NCI-H2227 treated with DMSO at 0.1 percent for 48 hours (cell line): ENCODE measurements at regions not wholly inside any gene's neighbourhood (a gene's known extent, or its start where the extent isn't known, plus 50 kb on each side); places are given as distances from the start of the nearest gene placed in this dataset.

Experiments used
- DNase-seq: peaks from one replicate; lab custom pipeline; 2025; lab: John Stamatoyannopoulos, UW

DNA sequence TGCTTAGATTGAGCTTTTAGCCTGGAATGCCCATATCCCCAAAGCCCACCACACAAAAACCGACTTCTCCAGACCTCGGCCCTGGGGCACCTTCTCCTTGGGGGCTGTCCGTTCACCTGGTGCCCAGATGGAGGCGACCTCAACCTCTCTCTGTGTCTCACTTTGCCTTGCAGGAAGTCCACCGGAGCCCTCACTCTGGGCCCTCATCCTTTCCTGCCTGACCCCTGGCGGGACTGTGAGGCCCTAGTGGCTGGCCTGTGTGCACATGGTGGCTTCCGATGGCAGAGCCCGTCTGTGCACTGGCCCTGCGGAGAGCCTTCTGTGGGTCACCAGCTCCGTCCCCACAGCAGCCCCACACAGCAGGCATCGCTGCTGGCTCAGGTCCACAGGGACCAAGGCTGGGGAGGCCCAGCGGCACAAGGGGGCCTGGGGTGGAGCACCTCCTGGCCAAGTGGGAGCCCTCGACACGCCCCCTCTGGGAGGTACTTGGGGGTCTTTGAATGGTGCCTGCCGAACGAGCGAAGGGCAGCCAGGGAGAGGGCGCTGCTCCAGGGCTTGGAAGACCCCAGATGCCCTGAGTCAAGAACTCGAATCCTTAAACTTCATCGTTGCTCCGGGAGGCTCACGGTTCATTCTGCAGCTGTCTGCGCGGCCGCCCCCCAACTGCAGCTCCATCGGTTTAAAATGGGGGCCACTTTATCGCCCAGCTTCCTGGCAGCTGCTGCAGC, 97.2 kb upstream of the ADRA2C start:
- DNase-seq: no peak

DNA sequence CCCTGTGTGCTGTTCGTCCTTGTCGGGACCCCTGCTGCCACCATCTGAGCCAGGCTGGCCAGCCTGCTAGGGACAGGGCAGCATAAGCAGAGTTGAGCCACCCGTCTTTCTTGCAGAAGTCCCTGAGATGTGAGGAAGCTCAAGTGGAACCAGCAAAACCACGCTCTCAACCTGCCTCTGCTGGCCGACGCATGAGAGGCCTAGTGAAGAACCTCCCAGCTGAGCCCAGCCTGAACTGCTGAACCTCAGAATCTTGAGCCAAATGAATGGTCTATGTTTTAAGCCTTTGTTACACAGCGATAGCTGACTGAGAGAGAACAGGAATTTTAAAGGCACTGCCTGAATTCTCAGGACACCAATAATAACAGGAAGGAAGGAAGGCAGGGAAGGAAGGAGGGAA, 98.9 kb upstream of the ADRA2C start:
- no peak for DNase-seq

DNA sequence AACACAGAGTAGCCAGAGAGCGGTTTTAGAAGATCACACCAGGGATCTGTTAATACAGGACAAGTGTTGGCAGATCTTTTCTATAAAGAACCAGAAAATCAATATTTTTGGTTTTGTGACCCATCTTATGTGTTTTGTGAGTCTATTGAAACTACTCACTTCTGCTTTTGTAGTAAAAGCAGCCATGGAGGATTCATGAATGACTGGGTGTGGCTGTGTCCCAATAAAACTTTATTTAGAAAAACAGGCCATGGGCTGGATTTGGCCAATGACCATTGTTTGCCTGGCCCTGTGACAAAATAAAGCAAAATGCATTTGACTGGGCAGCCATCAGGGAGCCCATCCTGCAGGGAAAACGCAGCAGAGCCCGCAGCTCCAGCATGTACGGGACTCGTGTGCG, 99.9 kb upstream of the ADRA2C start:
- no peak for DNase-seq

DNA sequence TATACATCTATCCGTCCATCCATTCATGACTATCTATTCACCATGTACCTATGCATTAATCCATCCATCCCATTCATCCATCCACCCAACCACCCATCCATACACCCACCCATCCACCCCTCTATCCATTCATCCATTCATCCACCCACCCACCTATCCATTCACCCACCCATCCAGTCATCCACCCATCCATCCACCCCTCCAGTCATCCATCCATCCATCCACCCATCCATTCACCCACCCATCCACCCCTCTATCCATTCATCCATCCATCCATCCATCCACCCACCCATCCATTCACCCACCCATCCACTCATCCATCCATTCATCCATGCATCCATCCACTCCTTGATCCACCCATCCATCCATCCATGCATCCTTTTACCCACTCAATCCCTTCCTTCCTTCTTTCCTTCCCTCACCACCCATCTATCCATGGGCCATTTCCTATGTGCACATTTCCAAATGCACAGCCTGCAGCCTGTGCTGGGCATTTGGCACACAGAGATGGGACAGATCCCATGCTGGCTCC, 100.8 kb upstream of the ADRA2C start:
- no peak for DNase-seq

DNA sequence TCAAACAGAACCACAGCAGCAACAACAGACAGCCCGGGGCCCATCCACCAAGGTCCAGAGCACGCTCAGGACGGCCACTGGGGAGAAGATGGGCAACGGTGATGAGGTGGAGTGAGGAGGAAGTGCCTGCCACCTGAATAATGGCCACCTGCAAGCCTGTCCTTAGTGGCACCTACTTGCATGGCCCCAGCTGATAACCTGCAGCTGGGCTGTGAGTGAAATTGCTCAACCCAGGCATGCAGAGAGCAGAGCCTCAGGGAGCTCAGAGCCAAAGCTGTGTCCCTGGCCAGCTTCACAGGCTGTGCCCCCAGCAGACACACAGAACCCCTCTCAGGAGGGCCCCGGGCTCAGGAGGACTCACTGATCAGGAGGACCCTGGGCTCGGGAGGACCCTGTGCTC, 102.4 kb upstream of the ADRA2C start:
- no peak for DNase-seq

DNA sequence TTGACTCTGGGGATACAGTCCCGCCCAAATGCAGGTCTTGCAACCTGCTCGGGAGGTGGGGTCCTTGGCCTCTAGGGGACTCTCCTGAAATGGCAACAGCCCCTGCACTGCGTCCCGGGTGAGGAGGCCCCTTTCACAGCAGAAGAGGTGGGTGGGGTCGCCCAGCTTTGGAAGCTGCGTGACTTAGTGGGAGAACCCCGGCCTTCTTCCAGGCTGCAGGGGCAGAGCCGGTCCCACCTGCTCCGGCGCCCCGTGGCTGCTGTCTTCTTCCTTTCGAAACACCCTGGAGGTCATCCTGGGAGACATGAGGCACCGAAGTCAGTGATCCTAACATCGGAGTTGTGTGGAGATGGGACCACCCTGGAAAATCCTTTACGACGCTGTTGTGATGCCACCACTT, 103.7 kb upstream of the ADRA2C start:
- DNase-seq: no peak

DNA sequence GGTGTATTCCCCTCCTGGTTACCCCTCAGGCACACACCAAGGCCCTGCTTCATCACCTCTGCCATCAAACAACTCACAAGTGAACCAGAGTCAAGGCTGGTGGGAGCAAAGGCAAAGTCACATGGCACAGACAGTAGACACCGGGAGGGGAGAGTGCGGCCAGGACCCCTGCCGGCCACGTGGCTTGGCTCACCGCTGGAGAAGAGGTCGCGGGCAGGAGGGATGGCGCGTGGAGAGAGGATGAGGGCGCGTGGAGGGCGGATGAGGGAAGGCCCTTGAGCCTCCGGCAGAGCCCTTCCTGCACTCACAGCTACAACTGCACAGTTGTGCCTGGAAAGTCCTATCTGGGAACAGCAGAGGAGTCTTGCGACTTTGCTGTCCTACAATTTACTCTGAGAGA, 104.2 kb upstream of the ADRA2C start:
- no peak for DNase-seq

DNA sequence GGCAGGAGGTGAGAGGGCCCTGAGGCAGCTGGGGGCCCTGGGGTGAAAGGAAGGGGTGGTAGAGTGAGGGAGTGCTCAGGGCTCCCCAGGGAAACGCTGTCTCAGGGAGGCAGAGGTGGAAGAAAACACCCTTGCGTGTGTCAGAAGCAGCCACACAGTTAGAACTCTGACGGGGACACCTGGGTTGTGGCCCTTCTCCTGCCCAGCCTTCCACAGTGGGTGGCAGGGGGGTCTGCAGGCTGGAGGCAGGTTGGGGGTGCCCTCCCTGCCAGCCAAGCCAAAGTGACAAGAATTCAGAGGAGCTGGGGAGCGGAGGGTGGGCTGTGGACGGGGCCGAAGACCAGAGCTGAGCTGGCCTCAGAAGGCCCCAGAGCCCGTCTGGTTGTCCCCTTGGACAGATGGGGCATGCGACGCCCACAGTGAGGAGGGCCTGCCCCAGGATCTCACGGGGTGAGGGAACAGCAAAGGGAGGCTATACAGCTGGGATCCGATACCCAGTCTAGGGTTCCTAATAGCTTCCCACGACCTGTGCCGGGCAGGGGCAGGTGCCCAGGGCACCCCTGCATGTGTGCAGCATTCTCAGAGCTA, 105.2 kb upstream of the ADRA2C start:
- DNase-seq: no peak

DNA sequence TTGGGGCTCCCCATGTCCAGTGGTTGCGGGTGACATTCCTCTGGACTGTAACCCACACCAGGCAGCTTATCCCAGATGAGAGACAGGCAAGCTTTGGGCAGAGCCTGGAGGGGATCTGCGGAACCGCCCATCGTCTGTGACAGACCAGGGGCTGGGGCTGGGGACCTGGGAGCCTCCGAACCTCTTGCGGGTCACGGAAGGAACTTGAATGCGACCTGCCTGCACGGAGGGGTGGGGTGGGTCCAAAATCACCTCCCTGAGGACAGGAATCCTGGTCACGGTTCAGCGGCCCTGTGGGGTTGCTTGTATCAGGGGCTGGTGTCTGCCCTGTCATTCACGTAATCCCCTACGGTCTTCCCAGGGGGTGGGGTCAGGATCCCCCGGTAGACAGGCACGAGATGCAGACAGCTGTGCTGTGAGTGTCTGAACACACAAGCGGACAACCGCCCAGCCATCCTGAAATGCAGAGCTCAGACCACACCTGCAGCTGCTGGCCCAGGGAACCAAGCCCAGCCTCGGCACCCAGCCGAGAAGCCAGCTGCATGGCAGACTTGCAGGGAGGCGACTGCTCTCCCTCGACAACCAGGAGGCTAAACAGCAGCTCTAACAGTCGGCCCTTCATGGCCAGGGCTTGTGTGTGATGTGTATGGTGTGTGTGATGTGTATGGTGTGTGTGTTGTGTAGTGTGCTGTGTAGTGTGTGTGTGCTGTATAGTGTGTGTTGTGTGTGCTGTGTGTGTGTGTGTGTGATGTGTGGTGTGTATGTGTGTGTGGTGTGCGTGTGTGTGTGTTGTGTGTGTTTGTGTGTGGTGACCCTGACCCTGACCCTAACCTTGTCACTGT, 105.9 kb upstream of the ADRA2C start:
- DNase-seq: no peak

DNA sequence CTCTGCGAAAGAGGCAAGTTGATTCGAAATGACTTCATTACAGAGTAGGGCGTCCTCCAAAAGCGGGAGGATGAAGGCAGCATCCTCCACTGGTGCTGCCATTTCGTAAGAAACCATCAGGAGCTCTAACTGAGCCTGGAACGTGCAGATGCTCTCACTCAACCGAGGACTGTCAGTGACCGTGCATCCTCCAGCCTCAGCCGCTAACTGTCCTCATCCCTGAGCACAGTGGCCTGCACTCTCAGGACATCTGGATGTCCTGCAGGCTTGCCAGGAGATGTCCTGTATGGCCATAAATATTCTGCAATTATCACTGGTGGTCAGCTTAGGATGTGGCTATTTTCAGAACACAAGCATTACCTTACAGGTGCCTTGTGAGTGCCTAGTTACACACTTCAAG, 107.1 kb upstream of the ADRA2C start:
- no peak for DNase-seq

DNA sequence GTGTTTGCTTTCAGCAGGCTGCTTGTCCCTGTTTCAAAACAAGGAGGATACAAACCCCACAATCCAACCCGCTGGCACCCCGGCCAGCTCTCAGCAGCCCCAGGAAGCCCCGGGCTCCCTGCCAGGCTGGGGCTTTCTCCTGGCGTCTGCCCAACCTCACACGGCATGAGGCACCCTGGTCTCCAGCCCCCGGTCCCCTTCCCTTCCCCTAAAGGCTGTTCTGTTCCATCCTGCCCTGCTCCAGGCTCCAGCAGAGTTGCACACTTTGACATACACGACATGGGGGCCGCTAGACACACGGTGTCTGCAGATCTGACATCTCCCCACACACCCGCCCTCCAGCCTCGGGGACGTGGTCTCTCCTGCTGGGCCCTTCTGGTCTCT, 107.7 kb upstream of the ADRA2C start:
- DNase-seq: no peak

DNA sequence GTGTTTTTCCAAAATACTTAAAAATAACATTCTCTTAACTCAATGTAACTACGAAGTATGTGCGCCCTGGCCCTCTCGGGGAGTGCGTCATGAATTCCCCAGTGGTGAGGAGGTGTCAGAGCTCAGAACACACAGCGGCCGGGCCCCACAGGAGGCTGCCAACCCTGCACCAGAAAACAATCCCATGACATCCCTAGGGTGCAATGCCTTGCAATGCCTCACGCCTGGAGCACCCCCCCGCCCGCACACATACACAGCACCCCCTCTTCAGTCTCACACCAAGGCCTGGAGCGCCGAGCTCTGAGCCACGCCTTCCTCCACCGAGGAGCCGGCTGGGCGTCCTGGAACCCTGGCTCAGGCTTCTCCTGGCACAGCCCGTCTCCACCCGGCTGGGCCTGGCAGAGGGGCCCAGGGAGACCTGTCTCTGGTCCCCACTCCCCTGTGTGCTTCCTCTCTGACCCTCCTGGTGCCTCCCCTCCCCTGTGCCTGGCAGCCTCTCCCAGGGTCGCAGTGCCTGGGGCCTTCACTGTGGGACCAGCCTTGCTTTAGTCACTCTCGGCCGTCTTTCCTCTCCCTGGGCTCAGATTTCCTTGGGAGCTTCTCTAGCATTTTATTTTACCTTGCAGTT, 108.2 kb upstream of the ADRA2C start:
- DNase-seq: no peak

DNA sequence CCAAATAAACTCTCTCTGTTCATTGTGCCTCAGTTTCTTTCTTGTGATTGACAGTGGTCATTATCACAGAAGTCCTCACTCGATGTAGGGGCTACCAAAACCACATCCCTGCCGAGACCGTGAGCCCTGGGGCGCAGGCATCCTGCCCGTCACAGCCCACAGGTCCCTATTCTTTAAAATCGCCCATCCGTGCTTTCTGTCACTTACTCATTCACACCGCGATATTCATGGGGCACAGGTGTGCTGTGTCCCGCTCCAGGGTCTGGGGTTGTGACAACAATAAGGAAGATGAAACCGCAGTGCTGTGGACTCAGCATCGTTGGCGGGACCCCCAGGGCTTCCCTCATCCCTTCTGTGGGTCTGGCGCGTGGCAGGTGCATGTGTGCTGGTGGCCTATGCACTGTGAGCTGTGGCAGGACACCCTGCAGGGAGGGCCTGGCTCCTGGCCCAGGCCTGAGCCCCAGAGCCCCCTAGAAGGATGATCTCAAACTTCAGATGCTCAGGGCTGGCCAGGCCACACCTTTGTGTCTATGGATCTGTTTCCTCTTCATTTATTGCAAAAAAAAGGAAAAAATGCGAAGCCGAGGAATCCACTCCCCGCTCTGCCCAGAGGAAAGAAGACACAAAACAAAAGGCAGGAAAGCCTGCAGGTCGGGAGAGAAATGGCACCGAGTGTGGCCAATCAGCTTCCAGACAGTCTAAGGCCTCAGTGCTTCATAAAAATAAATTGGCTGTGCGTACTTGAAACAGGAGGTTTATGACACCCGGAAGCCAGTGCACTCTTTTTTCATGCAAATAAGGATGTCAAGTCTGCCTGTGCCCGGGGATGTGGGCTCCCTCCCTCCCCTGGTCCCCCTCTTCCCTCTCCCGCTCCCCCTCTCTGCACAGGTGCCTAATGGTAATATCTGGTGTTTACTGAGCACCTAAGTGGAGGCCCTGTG, 109.5 kb upstream of the ADRA2C start:
- no peak for DNase-seq

DNA sequence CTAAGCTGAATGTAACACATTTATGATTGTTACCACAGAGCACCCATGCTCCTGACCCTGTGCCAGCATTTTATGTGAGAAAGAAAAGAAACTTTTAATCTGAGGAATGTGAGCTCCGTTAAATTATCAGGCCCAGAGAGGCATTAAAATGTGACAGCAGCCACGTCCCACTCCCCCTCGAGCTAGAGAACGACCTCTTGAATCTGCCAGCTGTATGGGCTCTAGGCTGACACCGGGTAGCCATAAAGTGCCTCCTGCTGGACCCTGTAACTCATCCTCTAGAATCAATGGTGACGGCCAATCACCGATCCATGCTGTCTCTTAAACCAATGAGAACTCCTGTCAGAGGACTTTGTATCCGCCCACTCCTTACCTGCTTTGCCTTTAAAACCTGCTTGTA, 110.2 kb upstream of the ADRA2C start:
- no peak for DNase-seq

DNA sequence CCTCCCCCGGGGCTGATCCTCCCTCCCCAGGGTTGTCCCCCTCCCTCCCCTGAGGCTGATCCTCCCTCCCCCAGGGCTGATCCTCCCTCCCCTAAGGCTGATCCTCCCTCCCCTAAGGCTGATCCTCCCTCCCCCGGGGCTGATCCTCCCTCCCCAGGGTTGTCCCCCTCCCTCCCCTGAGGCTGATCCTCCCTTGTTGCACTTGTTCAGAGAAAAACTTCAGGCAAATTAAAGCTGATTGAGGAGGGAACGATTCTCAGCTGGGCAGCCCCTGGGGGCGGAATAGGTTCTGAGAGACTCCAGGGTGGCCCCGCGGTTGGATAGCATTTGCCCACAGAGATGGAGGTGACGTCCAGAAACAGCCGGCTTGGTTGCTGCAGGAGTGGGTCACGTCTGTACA, 110.7 kb upstream of the ADRA2C start:
- DNase-seq: no peak

DNA sequence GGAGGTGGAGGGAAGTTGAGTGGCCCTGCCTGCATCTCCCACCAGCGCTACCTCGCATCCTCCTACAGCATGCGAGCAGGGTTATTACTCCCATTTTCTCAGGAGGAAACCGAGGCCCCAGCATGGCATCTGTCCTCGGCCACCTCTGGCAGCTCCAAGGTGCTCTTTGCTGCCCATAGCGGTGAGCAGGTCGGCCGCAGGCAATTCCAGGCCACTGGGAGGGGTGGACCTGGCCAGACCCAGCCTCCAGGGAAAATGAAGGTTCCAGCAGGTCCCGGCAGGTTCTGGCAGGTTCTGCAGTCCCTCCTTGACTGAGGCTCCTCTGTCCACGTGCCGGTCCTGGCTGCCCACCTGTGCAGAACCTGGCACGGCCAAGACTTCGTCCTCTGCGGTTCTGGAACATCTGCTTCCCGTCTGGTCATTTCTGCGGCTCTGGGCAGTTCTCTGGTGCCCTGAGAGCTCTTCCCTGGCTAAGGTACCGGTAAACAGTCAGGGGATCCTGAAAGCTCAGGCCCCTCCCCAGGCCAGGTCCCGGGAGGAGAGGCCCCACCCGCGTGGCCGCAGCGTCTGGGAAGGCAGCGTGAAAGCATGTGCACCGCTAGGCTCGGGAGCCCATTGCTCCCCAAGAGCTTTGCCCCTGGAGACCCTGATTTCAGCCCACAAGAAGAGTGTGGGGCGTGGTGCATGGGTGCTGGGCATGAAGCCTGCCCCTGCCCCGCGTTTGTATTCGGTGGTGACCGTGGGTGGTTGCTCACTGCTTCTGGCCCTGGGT, 112.0 kb upstream of the ADRA2C start:
- DNase-seq: no peak

DNA sequence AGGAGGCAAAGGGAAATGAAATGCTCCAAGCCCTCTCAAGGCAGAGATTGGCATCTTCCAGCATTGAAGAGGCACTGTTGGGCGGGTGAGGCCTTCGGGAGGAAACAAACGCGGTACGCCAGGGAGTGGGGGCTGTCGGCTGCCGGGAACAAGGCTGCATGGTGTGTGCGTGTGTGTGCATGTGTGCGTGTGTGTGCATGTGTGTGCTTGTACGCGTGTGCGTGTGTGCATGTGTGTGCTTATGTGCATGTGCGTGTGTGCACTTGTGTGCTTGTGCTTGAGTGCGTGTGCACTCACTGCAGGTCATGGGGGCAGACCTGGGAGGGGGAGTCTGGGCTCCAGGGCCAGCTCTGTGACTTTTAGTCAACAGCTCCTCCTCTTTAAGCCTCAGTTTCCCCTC, 113.6 kb upstream of the ADRA2C start:
- no peak for DNase-seq

DNA sequence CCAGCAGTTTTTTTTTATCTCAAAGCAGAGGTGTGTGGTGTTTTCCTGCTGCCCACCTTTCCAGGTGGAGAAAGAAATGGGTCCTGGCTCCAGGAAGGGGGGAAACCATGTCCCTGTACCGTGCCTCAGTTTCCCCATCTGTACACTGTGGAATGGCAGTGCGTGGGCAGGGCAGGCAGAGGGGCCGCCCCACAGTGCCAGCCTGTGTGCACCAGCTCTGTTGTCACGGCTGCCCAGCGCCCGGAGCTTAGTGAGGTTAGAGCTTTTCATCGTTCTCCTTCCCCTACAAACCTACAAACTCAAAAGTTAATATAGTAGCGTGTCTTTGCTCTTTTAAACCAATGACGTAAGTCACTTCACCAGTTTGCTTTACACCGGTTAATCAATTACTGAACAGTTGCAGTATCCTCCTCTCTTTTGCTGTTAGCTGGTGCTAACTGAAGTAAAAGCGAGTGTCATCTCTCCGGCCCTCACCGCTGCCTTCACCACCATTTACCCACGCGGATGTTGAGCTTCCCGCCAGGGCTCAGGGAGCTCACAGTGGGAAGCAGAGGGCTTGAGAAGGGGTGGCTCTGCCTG, 114.8 kb upstream of the ADRA2C start:
- no peak for DNase-seq

DNA sequence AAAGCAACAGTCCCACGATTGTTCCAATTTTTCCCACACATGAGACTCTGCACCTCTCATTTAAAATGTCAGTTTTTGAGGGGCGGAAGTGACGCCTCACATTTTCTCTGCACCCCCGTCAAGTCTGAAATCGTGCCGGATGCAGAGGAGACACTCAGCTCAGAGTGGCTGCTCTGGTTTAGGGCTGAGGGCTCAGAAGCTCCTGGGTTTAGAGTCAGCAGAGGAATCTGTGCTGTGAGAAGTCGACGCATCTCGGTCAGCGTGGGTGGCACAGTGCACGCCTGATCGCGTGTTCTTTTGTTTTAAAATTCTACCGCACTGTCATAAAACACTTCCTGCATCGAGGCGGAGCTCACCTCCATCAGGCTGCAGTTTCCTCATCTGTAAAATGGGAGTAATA, 116.7 kb upstream of the ADRA2C start:
- DNase-seq: no peak

DNA sequence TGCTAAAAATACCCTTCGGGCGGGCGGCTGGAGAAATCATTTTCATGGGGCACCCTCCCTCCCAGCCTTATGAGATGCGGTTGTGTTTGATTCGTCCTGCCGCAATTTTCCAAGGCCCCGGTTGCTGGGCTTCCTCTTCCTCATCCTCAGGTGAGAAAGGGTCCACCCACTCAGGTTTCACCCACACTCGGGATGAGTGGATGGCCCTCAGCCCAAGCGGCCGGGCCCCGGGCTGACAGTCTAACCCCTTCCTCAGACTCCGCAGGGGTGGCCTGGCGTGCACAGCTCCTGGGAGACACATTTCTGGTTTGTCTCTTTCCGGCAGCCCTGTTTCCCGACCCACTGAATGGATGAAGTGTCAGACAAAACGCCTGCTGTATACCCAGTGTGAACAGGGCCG, 116.5 kb upstream of the LRPAP1 start:
- no peak for DNase-seq
